SU-DHL-6 (cell line): ENCODE measurements at regions not wholly inside any gene's neighbourhood (a gene's known extent, or its start where the extent isn't known, plus 50 kb on each side); places are given as distances from the start of the nearest gene placed in this dataset.

Source experiments
- EZH2phosphoT487 ChIP-seq: fragments of 200-600 bp; sonication (generic), shearing (Covaris generic); conservative IDR thresholded peaks from 2 replicates; pipeline ENCODE4 v1.6.1; 2018; ENCODE audit warnings: mild to moderate bottlenecking, antibody characterized with exemption, low read length, moderate library complexity, mixed read lengths
- TF ChIP-seq, protein P1 (sequence below): fragments of 200-600 bp; sonication (generic); IDR thresholded peaks from one replicate; pipeline ENCODE4 v1.5.1; 2017; ENCODE audit warnings: antibody characterized with exemption, mild to moderate bottlenecking, low read length, moderate library complexity; ENCODE audit not compliant: insufficient read depth, poor library complexity, severe bottlenecking

GRCh38 chr20:48354320-48354876 is 473.4 kb downstream of the PREX1 start:
- TF ChIP-seq, protein P1, sequence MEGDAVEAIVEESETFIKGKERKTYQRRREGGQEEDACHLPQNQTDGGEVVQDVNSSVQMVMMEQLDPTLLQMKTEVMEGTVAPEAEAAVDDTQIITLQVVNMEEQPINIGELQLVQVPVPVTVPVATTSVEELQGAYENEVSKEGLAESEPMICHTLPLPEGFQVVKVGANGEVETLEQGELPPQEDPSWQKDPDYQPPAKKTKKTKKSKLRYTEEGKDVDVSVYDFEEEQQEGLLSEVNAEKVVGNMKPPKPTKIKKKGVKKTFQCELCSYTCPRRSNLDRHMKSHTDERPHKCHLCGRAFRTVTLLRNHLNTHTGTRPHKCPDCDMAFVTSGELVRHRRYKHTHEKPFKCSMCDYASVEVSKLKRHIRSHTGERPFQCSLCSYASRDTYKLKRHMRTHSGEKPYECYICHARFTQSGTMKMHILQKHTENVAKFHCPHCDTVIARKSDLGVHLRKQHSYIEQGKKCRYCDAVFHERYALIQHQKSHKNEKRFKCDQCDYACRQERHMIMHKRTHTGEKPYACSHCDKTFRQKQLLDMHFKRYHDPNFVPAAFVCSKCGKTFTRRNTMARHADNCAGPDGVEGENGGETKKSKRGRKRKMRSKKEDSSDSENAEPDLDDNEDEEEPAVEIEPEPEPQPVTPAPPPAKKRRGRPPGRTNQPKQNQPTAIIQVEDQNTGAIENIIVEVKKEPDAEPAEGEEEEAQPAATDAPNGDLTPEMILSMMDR, result no peak
- no peak for TF ChIP-seq EZH2phosphoT487
